Stomach smooth muscle (tissue), 2 donors: ENCODE measurements at regions not wholly inside any gene's neighbourhood (a gene's known extent, or its start where the extent isn't known, plus 50 kb on each side); places are given as distances from the start of the nearest gene placed in this dataset.
"Not testable (repeated sequence)": the region's sequence is repeated elsewhere in the genome, so short reads cannot be mapped to it uniquely, and the experiment has no call there.

Experiments
- H3K27ac ChIP-seq: one replicate; pipeline ENCODE4 v1.7.0; 2013; ENCODE audit warnings: mild to moderate bottlenecking, low read length, inconsistent platforms
- H3K27me3 ChIP-seq, 2 donors: one replicate each; pipeline ENCODE4 v1.7.0; 2013; ENCODE audit warnings: low read length in 2 of 2; ENCODE audit not compliant: insufficient read depth in 2 of 2, control insufficient read depth in 1 of 2
- H3K36me3 ChIP-seq, 2 donors: one replicate each; pipeline ENCODE4 v1.7.0; 2013; ENCODE audit warnings: low read length in 2 of 2; ENCODE audit not compliant: control insufficient read depth in 2 of 2, insufficient read depth in 2 of 2
- H3K4me1 ChIP-seq: one replicate; pipeline ENCODE4 v1.7.0; 2013; ENCODE audit warnings: low read length; ENCODE audit not compliant: control insufficient read depth, insufficient read depth
- H3K4me3 ChIP-seq, 2 donors: one replicate each; pipeline ENCODE4 v1.7.0; 2013; ENCODE audit warnings: low read length in 2 of 2
- H3K9ac ChIP-seq, 2 donors: one replicate each; pipeline ENCODE4 v1.7.0; 2013; ENCODE audit warnings: low read length in 2 of 2, mild to moderate bottlenecking in 1 of 2
- H3K9me3 ChIP-seq, 2 donors: one replicate each; pipeline ENCODE4 v1.7.0; 2013; ENCODE audit warnings: low read length in 2 of 2; ENCODE audit not compliant: control insufficient read depth in 2 of 2
- donor health status: healthy.
- donor health status: Pancreatic carcinoma.

DNA sequence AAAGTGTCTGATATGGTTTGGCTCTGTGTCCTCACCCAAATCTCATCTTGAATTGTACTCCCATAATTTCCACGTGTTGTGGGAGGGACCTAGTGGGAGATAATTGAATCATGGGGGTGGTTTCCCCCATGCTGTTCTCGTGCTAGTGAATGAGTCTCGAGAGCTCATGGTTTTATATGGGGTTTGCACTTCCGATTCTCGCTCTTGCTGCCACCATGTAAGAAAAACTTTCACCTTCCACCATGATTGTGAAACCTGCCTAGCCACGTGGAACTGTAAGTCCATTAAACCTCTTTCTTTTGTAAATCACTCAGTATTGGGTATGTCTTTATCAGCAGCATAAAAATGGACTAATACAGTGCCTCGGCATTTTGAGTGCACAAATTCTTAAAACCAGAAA, 655.0 kb upstream of the SGCD start:
- H3K4me3 ChIP-seq, H3K4me1 ChIP-seq, H3K9ac ChIP-seq, H3K9me3 ChIP-seq, H3K27ac ChIP-seq, H3K36me3 ChIP-seq, H3K27me3 ChIP-seq: not testable (repeated sequence)

DNA sequence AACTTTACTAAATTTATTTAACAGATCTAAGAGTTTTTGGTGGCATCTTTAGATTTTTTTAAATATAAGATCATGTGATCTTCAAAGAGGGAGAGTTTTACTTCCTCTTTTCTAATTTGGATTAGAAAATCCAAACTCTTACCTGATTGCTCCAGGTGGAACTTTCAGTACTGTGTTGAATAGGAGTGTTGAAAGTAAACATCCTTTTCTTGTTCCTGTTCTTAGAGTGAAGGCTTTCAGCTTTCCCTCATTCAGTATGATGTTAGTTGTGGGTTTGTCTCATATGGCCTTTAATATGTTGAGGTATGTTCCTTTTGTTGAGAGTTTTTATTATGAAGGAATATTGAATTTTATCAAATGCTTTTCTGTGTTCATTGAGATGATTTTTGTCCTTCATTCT, 650.0 kb upstream of the SGCD start:
- Histone ChIP-seq H3K36me3 (no peaks in the 10 kb centered on the region), H3K27me3 (no peaks in the 10 kb centered on the region), H3K27ac (no peak overlapping the region), H3K9ac (no peak overlapping the region), H3K9me3 (peaks cover 5% of the 10 kb centered on the region in 2 donors), H3K4me3 (no peak overlapping the region), H3K4me1 (no peaks in the 10 kb centered on the region)

DNA sequence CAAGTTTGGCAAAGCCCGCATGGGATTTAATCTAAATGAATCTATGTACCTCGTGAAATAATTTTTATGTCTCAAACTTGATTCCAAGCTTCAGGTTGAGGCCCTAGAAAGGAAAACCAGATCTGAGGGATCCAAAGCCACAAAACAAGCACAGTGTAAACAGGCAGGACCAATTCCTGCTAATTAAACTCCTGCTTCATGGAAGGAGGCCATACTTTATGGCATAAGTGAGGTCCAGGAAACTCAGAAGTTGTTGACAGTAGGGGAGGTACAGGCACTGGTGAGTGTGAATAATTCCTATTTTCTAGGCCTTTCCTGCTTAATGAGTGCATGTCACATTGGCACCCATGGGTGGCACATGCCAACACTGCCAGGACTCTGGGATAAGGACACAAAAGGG, 648.6 kb upstream of the SGCD start:
- H3K36me3 ChIP-seq, result no peaks in the 10 kb centered on the region
- H3K4me3 ChIP-seq, result no peak overlapping the region
- H3K27ac ChIP-seq, result no peak overlapping the region
- no peaks in the 10 kb centered on the region for H3K4me1 ChIP-seq
- no peaks in the 10 kb centered on the region for H3K27me3 ChIP-seq
- no peak overlapping the region for H3K9ac ChIP-seq
- H3K9me3 ChIP-seq, result peaks cover 5% of the 10 kb centered on the region in 2 donors

DNA sequence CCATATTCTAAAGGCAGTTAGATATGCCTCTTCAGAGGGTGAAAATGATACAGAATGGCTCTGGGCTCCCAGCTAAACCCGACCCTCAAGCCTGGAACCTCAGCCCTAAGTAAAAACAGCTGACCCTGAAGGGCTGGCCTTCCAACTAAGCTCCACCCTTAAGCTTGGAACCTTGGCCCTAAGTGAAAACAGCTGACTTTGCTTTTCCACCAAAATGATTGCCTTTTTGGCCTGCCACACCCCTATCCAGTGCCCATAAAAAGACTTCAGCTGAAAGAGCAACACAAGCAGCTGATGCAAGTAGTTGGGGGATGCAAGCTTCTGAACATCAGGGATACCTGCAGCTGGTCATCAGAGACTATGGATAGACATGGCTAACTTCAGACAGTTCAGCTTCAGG, 647.4 kb upstream of the SGCD start:
- peaks cover 5% of the 10 kb centered on the region in 2 donors for H3K9me3 ChIP-seq
- no peak overlapping the region for H3K27ac ChIP-seq
- no peak overlapping the region for H3K4me3 ChIP-seq
- no peaks in the 10 kb centered on the region for H3K36me3 ChIP-seq
- no peak overlapping the region for H3K9ac ChIP-seq
- no peaks in the 10 kb centered on the region for H3K27me3 ChIP-seq
- H3K4me1 ChIP-seq, result no peaks in the 10 kb centered on the region

DNA sequence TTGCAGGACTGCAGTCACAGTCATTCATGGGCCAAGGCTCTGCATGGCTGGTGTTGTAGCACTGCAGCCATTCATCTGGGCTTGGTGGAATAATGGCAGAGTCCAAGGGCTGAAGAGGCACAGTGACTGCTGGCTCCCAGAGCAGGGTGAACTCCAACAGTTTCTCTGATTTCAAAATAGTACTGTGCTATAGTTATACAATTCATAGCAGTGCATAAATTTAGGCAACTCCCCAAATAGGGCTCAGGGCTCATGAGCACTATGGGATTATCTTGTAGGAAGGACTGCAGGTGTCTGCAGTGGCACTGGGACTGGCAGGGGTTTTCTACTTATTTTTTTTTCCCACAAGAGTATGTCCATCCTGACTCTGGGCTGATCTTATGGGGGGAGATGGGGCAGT, 642.5 kb upstream of the SGCD start:
- Histone ChIP-seq H3K9ac (no peak overlapping the region), H3K27ac (no peak overlapping the region), H3K4me3 (no peak overlapping the region), H3K9me3 (peaks cover 0 to 6% of the 10 kb centered on the region in 2 donors), H3K36me3 (no peaks in the 10 kb centered on the region), H3K27me3 (no peaks in the 10 kb centered on the region), H3K4me1 (no peaks in the 10 kb centered on the region)

DNA sequence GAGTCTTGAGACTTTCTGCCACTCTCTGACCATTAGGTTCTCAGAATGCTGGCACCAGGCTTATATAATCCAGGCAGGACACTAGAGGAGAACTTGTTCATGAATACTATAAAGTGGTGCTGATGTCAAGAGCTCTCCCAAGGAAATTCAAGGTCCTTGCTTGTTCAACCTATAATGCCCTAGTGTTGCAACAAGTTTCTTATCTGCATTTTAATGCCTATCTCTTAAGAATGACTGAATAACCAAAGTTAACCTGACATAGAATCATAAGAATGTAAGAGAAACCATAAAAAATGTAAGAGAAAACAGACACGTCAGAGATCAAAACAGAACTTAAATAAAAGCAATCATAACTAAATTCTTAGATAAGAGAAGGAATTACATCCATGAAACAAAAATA, 640.8 kb upstream of the SGCD start:
- H3K9ac ChIP-seq, result no peak overlapping the region
- no peak overlapping the region for H3K27ac ChIP-seq
- H3K27me3 ChIP-seq, result no peaks in the 10 kb centered on the region
- H3K36me3 ChIP-seq, result no peaks in the 10 kb centered on the region
- H3K4me3 ChIP-seq, result no peak overlapping the region
- H3K4me1 ChIP-seq, result no peaks in the 10 kb centered on the region
- peaks cover 0 to 4% of the 10 kb centered on the region in 2 donors for H3K9me3 ChIP-seq

DNA sequence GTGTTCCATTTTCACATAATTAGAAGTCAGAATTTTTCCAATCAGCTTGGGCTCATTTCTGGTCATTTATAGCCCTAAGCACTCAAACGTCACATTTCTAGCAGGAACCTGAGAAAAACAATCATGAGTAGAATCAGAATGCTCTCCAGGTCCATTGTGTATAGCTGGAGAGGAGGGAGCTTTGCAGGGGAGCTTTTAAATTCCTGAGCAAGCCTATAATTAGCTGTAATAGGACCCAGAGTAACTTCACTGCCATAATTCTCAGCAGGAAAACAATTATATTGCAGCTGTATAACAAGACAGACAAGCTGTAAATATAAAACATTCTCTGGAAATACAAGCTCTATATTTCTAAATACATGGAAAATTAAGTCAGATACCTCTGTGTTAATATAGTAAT, 637.6 kb upstream of the SGCD start:
- H3K27ac ChIP-seq, result no peak overlapping the region
- no peak overlapping the region for H3K4me3 ChIP-seq
- H3K9me3 ChIP-seq, result peaks cover 0 to 4% of the 10 kb centered on the region in 2 donors
- H3K9ac ChIP-seq, result no peak overlapping the region
- no peaks in the 10 kb centered on the region for H3K27me3 ChIP-seq
- H3K36me3 ChIP-seq, result no peaks in the 10 kb centered on the region
- no peaks in the 10 kb centered on the region for H3K4me1 ChIP-seq

DNA sequence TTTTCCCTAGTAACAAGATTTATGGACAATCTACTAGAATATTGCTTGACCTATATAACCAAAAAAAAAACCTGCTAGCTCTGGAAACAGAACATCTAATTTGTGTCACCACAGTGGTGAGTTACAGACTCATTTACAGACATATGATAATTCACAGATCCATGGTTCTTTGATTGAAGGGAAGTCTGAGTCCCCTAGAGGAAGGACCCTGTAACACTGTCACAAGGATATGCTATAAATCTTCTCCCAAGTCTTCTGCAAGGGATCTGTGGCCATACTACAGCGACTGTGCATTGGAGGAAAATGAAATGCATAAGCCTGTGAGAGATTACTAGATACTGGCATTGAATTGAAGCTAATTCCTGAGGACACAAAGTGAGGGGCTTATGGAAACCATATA, 630.6 kb upstream of the SGCD start:
- no peak overlapping the region for H3K4me3 ChIP-seq
- H3K27ac ChIP-seq, result no peak overlapping the region
- H3K9ac ChIP-seq, result no peak overlapping the region
- no peaks in the 10 kb centered on the region for H3K36me3 ChIP-seq
- no peaks in the 10 kb centered on the region for H3K27me3 ChIP-seq
- H3K4me1 ChIP-seq, result no peaks in the 10 kb centered on the region
- no peaks in the 10 kb centered on the region for H3K9me3 ChIP-seq

DNA sequence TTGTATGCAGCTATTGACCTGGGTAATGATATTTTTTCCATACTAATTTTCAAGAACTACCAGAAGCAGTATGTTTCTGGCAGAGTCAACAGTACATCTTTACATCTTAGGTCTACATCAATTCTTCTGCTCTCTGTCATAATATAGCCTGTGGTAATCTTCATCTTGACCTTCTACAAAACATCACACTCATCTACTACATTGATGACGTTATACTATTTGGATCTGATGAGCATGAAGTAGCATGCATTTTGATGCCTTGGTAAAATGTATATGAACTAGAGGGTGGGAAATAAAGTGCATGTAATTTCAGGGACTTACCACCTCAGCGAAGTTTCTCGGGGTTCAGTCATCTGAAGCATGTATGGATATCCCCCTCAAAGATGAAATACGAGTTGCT, 629.7 kb upstream of the SGCD start:
- H3K4me1 ChIP-seq, result no peaks in the 10 kb centered on the region
- no peak overlapping the region for H3K4me3 ChIP-seq
- H3K36me3 ChIP-seq, result no peaks in the 10 kb centered on the region
- H3K9me3 ChIP-seq, result no peaks in the 10 kb centered on the region
- no peak overlapping the region for H3K9ac ChIP-seq
- no peaks in the 10 kb centered on the region for H3K27me3 ChIP-seq
- H3K27ac ChIP-seq, result no peak overlapping the region

DNA sequence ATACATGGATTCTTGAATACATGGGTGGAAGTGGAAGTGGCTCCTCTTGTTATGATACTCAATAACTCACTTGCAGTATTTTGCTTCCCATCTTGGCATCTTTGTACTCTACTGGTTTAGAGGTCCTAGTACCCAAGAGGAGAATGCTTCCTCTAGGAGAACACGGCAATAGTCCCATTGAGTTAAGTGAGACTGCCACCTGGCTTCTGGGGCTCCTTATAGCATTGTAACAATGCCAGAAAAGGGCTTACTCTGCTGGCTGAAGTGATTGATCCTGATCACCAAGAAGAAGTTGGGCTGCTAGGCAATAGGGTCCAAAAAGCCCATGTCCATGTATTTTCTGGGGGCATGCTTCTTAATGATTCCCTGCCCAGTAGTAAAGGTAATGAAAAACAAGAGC, 627.6 kb upstream of the SGCD start:
- no peak overlapping the region for H3K27ac ChIP-seq
- H3K36me3 ChIP-seq, result no peaks in the 10 kb centered on the region
- no peak overlapping the region for H3K9ac ChIP-seq
- no peaks in the 10 kb centered on the region for H3K27me3 ChIP-seq
- no peaks in the 10 kb centered on the region for H3K4me1 ChIP-seq
- no peak overlapping the region for H3K4me3 ChIP-seq
- H3K9me3 ChIP-seq, result no peaks in the 10 kb centered on the region

DNA sequence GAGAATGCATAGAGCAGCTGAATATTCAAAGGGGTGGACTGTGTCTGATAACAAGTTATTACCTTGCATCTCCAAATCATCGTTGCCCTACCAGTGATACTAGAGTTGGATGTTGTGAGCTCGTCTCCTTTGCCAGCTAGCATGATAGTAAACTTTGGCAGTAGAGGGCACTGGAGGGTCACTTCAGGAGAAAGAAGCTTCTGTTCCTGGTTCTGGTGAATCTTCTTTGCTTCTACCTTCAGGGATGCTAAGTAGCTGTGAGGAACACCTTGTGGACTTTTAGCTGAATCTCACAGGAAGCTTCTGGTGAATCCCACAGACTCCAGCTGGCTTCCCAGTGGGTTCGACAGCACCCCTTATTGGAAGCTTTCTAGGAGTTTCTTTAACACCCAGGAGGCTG, 626.6 kb upstream of the SGCD start:
- no peaks in the 10 kb centered on the region for H3K4me1 ChIP-seq
- no peaks in the 10 kb centered on the region for H3K27me3 ChIP-seq
- H3K4me3 ChIP-seq, result no peak overlapping the region
- no peak overlapping the region for H3K9ac ChIP-seq
- no peaks in the 10 kb centered on the region for H3K36me3 ChIP-seq
- H3K9me3 ChIP-seq, result no peaks in the 10 kb centered on the region
- H3K27ac ChIP-seq, result no peak overlapping the region

DNA sequence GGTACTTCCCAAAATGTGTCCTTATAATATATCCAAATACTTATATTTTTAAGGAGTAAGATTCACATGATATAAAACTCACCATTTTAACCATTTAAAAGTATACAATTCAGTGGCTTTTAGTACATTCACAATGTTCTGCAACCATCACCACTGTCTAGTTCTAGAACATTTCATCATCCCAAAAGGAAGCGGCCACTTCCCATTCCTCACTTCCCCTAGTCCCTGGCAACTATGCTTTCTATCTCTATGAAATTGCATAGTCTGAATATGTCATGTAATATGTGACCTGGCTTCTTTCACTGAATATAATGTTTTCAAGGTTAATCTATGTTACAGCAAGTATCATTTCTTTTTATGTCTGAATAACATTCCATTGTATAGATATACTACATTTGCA, 615.1 kb upstream of the SGCD start:
- H3K9ac ChIP-seq, result no peak overlapping the region
- no peaks in the 10 kb centered on the region for H3K36me3 ChIP-seq
- H3K9me3 ChIP-seq, result no peaks in the 10 kb centered on the region
- no peaks in the 10 kb centered on the region for H3K27me3 ChIP-seq
- no peaks in the 10 kb centered on the region for H3K4me1 ChIP-seq
- no peak overlapping the region for H3K27ac ChIP-seq
- no peak overlapping the region for H3K4me3 ChIP-seq
